G401.6 (cell line): ENCODE measurements at regions not wholly inside any gene's neighbourhood (a gene's known extent, or its start where the extent isn't known, plus 50 kb on each side); places are given as distances from the start of the nearest gene placed in this dataset.

Source experiments
- FAIRE-seq: peaks from 2 replicates; lab custom pipeline; 2012; peaks lifted over from hg19 to GRCh38; lab: Jason Lieb, UNC

DNA sequence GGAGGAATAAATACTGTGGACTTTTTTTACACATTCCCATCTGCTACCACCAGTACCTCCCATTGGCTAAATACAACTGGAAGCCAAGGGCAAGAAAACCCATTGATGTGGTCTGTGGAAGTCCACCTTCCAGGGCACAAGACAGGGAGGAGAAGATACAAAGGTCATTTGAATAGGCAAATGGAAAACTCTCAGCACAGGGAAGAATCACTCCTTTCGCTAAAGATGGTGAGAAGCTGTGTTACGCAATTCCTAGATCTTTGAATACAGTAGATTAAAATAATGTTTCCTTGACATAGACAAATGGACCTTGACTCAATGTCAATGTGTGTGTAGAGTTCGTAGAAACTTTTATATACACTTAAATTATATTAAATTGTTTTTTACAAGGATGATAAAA, 70.9 kb upstream of the ERBB4 start:
- FAIRE-seq, result no peak

GRCh38 chr2:212607080-212607479, 68.5 kb upstream of the ERBB4 start:
- FAIRE-seq, result no peak

GRCh38 chr2:212606232-212606631, 67.6 kb upstream of the ERBB4 start:
- no peak for FAIRE-seq

GRCh38 chr2:212596688-212597087, 58.1 kb upstream of the ERBB4 start:
- FAIRE-seq, result no peak

DNA sequence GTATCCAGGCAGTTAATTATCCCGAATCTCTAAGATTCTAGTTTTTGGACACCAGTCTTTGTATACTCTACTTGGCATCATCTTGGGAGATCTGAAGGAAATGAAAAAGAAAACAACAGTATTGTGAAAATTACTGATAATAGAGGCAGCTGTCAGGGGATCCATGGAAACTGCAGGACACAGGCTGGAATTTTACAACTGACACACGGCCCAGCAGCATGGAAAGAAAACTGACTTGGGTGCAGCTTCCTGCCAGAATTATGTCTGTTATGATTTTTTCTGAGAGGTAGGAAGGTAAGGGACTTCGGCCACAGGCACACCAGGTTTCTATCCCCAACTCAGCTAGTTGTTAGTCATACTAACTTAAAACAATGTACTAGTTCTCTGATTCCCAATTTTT, 57.7 kb upstream of the ERBB4 start:
- FAIRE-seq, result no peak

- FAIRE-seq, result no peak
These were observed 56.5 kb upstream of the ERBB4 start for GRCh38 chr2:212595036-212595654.

- FAIRE-seq, result no peak
These were observed 54.1 kb upstream of the ERBB4 start for GRCh38 chr2:212592695-212593094.
